ENCODE measurements at regions not wholly inside any gene's neighbourhood (a gene's known extent, or its start where the extent isn't known, plus 50 kb on each side); places are given as distances from the start of the nearest gene placed in this dataset.

DNA sequence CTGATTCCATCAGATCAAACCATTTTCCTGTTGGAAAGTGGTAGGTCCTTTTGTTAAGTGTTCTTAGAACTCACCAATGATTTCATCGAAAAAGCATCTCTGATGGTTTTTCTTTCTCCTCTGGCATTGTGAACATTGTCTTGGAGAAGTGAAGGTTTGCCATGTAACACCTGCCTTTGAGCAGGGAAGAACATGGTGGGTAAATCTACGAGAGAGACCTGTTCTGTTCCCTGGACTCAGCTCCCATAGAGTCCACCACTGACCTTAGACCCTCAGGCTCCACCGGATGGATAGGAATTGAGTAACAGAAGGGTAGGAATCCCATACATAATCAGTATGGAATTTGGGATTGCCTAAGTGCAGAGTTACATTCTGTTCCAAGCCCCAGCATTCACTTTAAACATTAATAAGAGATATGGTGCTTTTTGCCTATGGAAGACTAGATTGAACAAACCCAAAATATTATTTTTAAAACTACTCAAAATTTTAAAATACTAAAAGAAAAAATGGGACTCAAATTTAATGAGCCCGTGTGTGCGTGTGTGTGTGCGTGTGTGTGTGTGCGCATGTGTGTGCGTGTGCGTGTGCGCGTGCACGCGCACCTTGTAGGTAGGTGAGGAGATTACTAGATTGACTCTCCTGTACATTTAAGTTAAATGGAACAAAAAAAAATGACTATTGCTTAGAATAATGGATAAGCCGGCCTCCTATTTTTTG, 92.0 kb downstream of the C9orf152 start:
- no peak for TF ChIP-seq OSR1 (CRISPR knock-in tag; IDR thresholded peaks at IDR 0.05)
- no peak for TF ChIP-seq ZFP30 (CRISPR knock-in tag; IDR thresholded peaks at IDR 0.05)
- no peak for TF ChIP-seq SNAI2 (CRISPR knock-in tag; IDR thresholded peaks at IDR 0.05)
- no peak for TF ChIP-seq CSDC2 (CRISPR knock-in tag; IDR thresholded peaks at IDR 0.05)
- no peak for TF ChIP-seq ESRRG (CRISPR knock-in tag; IDR thresholded peaks at IDR 0.05)
- TF ChIP-seq, protein P1, sequence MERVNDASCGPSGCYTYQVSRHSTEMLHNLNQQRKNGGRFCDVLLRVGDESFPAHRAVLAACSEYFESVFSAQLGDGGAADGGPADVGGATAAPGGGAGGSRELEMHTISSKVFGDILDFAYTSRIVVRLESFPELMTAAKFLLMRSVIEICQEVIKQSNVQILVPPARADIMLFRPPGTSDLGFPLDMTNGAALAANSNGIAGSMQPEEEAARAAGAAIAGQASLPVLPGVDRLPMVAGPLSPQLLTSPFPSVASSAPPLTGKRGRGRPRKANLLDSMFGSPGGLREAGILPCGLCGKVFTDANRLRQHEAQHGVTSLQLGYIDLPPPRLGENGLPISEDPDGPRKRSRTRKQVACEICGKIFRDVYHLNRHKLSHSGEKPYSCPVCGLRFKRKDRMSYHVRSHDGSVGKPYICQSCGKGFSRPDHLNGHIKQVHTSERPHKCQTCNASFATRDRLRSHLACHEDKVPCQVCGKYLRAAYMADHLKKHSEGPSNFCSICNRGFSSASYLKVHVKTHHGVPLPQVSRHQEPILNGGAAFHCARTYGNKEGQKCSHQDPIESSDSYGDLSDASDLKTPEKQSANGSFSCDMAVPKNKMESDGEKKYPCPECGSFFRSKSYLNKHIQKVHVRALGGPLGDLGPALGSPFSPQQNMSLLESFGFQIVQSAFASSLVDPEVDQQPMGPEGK (CRISPR knock-in tag; IDR thresholded peaks at IDR 0.05; ENCODE audit: borderline replicate concordance): no peak
- no peak for TF ChIP-seq ZFP3 (CRISPR knock-in tag; IDR thresholded peaks at IDR 0.05)
- TF ChIP-seq ZNF8 (CRISPR knock-in tag; IDR thresholded peaks at IDR 0.05): no peak
- no peak for TF ChIP-seq CSRNP3 (CRISPR knock-in tag; IDR thresholded peaks at IDR 0.05)
- TF ChIP-seq ZC3H10 (CRISPR knock-in tag; IDR thresholded peaks at IDR 0.05): no peak
- TF ChIP-seq, protein P2, sequence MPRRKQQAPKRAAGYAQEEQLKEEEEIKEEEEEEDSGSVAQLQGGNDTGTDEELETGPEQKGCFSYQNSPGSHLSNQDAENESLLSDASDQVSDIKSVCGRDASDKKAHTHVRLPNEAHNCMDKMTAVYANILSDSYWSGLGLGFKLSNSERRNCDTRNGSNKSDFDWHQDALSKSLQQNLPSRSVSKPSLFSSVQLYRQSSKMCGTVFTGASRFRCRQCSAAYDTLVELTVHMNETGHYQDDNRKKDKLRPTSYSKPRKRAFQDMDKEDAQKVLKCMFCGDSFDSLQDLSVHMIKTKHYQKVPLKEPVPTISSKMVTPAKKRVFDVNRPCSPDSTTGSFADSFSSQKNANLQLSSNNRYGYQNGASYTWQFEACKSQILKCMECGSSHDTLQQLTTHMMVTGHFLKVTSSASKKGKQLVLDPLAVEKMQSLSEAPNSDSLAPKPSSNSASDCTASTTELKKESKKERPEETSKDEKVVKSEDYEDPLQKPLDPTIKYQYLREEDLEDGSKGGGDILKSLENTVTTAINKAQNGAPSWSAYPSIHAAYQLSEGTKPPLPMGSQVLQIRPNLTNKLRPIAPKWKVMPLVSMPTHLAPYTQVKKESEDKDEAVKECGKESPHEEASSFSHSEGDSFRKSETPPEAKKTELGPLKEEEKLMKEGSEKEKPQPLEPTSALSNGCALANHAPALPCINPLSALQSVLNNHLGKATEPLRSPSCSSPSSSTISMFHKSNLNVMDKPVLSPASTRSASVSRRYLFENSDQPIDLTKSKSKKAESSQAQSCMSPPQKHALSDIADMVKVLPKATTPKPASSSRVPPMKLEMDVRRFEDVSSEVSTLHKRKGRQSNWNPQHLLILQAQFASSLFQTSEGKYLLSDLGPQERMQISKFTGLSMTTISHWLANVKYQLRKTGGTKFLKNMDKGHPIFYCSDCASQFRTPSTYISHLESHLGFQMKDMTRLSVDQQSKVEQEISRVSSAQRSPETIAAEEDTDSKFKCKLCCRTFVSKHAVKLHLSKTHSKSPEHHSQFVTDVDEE (CRISPR knock-in tag; IDR thresholded peaks at IDR 0.05): no peak
- no peak for TF ChIP-seq ZNF565 (CRISPR knock-in tag; conservative IDR thresholded peaks at IDR 0.05; ENCODE audit: low read depth)
- no peak for TF ChIP-seq POU6F1 (CRISPR knock-in tag; IDR thresholded peaks at IDR 0.05; ENCODE audit: borderline replicate concordance, low read depth)
